NCI-H69 (cell line): ENCODE measurements at regions not wholly inside any gene's neighbourhood (a gene's known extent, or its start where the extent isn't known, plus 50 kb on each side); places are given as distances from the start of the nearest gene placed in this dataset.
A peak's percentile ranks its signal among the peaks of the same experiment; 100 is the strongest.

Experiments used
- DNase-seq: peaks from one replicate; lab custom pipeline; 2025; lab: John Stamatoyannopoulos, UW

DNA sequence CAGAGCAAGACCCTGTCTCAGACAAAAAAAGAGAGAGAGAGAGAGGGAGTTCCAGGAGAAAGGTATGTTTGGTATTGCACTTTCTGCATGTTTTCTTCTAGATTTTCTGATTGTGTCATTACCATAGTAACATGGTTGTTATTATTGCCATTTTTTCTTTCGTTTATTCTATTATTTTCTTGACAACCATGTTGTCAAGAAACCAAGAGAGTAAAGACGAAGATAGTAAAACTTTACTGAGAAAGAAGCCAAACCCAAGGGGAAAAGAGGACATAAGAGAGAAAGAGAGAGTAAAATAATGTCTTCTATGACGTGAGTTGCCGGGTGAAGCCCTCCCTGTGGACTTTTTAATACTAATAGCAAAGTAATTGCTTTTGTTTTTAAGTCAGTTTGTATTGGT is 1186.0 kb upstream of the SEL1L start:
- DNase-seq = no peak

DNA sequence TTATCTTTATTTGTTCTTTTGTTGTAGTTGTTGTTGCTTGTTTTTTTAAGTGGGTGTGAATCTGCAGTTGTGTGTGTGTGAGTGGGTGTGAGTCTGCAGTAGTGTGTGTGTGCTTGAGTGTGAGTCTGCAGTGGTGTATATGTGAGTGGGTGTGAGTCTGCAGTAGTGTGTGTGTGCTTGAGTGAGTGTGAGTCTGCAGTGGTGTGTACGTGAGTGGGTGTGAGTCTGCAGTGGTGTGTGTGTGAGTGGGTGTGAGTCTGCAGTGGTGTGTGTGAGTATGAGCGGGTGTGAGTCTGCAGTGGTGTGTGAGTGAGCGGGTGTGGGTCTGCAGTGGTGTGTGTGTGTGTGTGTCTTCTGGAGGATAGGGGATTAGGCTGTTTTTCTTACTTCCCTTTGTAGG is 1186.8 kb upstream of the SEL1L start:
- DNase-seq = no peak

DNA sequence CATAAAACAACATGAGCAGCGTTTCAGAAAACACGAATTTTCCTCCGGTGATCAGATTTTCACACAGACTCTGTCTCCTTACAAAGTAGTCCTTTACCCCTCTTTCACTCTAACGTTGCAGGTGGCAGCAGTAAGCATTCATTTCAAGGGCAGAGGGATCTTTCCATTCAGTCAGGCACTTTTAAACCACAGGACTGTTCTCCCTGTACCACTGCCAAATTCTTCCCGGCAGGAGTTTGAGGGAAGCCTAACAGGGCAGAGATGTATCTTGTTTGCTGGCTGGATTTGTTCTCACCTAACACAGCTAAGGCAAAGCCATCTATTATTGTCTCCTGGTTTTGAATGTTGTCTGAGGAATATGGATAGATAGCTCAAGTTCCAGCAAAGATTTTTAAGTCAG is 1187.3 kb upstream of the SEL1L start:
- peak; percentile 54 for DNase-seq

DNA sequence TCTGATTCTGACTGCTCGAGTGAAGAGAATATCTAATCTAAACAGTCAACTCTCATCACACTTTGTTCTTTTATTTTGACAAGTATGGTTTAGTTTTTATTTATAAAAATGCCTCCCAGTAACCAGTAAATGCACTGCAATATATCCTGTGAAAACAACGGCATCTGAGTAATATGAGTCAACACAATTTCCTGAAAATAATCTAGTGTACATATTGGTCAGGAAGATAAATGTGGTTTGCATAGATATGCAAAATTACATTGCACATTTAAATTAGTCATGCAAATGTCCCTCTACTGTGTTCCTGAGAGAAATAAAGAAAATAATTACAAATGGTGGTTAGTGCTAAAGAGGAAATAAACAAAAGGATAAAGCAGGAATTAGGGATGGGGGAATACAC is 1190.7 kb upstream of the SEL1L start:
- DNase-seq = no peak

DNA sequence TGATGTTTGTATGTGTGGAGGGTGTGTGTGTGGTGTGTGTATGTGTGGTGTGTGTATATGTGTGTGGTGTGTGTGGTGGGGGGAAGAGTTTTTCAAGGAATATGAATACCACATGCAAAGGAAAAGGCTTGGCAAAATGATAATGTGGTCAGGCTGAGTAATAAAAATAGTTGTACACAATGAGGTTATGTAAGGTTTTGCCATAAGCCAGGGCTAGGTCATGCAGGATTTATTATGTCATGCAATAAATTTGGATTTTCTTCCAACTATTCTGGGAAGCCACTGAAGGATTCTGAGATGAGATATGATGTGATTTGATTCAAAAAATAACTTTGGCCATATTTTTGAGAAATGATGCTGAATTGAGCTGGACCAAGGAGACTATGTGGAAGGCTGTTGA is 1191.6 kb upstream of the SEL1L start:
- DNase-seq = no peak

DNA sequence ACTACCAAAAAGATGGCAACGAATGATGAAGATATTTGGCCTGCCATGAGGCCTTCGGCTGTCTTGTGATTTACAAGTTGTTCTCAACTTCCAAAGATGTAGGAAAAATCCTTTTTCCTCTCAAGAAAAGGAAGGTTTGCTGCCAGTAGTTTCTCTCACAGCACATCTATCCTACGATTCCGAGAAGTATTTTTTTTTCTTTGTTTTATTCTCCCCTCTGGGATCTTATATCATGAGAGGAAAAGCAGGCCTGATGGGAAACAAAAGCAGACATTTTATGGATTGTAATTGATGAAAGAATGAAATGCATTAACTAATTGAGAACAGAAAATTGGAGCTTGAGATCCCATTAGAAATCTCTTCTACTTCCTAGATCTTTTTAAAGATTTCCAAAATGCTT is 1197.9 kb upstream of the SEL1L start:
- no peak for DNase-seq

DNA sequence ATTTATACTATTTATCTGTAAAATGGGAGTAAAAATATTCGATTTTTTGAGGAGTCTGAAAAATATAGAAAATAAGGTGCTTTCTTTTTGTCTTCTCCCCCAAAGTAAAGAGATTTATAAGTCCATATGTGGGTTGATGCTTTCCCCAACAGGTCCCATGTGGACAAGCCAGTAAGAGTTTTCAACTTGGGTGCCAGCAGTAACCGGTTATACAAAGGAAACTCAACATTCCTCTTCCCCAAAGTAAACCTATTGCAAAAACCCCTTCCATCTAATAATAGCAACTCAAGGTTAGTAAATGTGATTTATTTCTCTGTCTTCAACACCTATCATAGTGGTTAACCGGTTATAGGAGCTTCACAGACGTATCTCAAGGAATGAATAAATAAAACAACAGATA is 1206.9 kb upstream of the SEL1L start:
- no peak for DNase-seq

DNA sequence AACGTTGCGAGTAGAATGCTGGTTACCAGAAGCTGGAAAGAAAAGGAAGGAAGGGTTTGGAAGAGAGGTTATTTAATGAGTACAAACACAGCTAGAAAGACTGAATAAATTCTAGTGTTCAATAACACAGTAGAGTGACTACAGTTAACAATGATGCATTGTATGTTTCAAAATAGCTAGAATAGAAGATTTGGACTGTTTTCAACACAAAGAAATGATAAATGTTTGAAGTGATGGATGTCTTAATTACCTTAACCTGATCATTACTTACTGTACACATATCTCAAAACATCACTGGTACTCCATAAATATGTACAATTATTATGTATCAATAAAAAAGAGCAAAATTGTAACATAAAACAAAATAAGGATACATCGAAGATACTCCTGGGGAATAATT is 1221.8 kb upstream of the SEL1L start:
- DNase-seq = no peak

DNA sequence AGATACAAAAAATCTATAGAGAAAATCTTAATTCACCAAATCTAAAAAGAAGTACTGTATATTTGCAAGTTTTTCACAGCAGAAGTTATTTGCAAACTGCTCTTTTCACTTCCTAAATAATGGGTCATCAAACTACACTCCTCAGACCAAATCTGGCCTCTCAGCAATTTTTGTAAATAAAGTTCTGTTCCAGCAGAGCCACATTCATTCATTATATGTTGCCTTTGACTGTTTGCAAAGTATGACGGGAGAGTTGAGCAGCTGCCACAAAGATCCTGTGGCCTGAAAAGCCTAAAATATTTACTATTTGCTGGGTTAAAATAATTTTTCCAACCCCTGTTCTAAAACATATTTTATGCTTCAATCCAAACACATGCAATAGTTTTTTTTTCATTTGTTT is 1222.3 kb upstream of the SEL1L start:
- DNase-seq = peak; percentile 48

DNA sequence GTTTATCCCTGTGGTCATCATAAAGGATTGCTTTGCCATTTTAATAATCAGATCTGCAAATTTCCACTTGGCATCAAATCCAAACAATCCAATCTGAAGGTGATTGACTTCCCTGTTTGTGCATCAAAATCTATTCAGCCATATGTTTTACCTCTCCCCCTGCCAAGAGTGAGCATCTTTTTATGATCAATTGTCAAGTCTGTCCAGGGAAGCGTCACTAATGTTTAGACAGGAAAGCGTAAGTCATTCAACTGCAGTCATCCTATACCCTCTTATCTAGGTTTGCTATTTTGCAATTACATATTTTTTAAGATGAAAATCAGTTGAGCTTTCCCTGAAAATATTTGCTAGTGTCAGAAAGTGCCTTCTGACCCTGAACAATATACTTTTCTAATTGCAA is 1224.1 kb upstream of the SEL1L start:
- DNase-seq = peak; percentile 80

DNA sequence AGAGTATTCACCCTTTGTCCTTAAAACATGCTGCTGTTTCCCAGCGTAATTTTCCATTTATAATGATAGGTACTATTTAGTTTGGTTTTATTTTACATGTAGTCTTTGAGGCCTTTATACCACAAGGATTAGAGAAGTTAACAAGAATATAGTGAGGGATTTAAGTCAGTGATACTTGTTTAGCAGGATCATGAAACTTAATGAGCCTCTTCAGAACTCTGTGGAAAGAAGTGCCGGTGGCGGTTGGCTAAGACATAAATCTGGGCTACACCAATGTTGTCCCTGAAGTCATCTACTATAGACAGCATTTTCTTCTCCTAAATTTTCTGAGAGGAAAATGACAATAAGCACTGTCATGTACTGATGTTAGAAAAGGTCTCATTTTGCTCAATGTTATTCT is 1226.0 kb upstream of the SEL1L start:
- DNase-seq = no peak

DNA sequence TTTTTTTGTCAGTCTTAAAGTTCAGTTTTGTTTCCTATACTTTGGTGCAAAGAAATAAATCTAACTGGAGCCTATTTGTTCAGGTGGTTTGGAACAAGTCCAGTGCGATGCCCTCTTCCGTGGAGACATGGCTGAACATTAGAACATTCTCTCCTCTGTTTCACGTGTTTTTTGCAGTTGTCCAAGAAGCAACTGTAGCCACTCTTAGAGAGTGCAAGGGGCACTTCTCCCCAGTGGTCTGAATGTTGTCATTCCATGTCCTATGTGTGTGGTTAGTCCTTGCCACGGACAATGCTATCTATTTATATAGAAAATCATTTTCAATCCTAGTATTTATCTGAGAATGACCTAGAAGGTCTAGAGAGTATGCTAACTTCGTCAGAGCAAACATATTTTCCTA is 1232.5 kb upstream of the SEL1L start:
- DNase-seq = no peak

DNA sequence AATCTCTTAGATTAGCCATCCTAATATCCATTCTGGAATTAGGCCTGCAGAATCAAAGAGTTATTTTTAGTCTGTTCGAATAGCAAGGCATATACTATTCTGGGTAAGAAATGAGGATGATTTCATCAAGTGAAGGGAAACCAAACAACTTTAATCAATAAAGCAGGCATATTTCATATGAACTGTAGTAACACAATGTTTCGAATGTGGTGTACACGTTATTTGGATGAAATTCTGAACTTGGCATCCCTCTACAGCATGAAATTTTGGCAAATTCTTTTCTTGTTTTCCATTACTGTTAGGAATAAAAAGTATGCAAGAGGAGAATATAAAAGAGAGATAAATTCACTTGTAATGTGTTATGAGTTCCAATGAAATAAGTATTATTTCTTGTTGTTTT is 1233.3 kb upstream of the SEL1L start:
- no peak for DNase-seq

DNA sequence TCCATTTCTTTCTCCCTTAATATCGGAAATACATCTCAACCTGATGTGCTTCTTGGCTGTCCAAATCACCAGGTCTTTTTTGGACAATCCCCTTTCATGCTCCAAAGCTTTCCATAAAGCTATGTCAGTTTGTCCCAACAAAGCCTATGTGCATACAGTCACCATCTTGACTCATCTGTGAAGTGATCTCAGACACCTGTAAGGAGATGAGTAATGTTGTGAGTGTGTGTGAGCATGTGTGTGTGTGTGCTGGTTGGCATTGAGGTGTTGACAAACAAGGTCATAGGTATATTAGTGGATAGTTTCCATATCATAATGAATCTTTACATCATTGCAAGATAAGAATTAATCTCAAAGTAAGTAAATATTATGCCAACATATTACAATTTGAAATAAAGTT is 1243.3 kb upstream of the SEL1L start:
- DNase-seq = no peak

DNA sequence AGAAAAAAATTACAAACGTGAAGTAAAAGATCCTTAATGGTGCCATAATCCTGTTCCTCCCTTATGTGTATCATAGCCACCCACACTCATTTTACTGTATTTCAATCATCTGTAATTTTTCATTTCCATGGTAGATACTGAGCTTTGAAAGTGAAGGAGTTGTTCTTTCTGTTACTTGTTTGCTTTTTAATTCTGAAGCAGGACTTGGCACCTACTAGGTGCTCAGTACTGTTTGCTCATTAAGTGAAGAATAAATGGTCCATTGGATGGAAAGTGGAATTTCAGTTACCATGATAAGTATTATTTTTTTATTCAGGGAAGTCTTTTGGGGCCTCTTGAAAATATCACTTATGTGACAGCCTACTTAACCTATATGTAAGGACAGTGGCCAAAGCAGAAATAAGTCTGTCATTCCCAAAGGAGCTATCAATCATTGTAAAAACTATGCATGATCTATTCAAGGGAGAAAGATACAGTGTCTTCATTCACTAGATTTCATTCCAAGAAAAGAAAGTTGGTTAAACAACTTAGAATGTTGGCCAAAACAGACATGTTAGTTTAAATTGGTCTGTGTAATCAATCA is 1244.4 kb upstream of the SEL1L start:
- DNase-seq = no peak

DNA sequence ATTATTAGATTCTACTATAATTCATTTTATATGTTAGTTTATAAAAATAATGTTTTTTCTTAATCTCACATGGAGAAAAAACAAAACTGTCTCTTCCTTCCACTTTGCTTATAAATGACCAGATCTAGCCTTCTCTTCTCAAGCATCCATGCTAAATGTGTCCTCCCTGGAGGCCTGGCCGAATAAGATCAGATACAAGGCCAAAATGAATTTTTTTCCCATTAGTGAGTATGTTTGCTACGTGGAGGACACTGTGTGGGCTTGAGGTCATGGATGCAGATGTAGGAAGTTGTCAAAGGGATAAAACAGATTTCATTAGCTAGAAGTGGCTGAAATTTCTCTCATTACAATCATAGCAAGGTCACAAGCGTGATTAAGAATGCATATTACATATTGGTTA is 1244.9 kb upstream of the SEL1L start:
- no peak for DNase-seq

DNA sequence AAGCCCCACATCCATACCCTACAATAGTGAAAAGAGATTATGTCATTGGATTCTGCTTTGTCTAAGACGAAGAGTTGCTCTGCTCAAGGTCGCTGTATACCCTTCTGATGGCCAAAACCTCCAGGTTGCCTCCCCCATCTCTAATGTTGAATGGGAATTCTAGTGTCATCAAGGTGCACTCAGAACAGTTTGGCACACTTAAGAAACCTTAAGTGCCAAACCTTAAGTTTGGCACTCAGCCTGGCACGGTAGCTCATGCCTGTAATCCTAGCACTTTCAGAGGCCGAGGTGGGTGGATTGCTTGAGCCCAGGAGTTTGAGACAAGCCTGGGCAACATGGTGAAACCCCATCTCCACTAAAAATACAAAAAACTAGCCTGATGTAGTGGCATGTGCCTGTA is 1245.6 kb upstream of the SEL1L start:
- no peak for DNase-seq

DNA sequence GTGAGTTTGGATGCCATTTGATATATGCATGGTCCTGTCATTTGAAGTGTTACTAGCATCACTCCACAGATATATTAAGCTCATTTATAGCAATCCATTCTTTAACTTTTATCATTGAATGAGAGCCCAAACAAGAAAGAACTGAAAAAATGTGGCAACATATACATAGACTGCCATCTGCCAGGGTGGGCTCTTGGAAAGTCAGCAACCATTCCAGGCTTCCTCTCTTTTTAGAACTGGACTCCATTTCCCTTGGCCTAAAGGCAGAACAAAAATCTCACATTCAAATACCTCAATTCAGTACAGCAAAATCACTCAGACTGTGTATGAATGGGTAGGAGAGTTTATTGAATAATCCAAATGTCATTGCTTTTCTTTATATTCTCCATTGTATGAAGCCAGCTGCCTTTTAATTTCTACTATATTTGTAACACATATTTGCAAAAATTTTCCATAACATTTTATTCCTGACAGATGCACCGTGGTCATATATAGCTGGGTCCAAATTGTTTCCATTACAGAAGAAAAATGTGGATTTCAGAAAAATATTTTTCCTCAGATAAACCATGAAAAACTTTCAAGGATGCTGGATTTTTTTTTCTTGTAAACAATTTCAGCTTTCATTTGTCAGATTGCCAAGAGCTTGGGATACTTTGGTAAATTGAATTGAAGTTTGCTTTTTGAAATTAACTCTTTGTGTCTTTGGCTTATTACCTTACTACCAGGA is 1252.3 kb upstream of the SEL1L start:
- DNase-seq = no peak

DNA sequence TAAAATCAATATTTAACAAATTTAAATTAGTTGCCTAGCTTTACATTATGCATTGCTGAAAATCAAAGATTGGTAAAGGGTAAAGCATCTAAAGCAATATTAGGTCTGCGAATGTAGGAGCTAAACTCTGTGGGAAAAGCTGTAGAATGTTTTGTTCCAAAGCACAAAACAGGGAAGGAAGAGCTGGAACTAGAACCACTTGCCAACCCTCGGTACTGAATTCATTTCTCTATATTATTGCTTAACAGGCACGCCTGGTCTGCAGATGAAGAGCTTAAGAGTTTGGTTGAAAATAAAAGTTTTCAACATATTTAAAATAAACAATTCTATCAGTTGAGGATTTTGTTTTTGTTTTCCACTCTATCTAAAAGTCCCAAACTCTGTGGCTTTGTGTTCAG is 1252.8 kb upstream of the SEL1L start:
- DNase-seq = no peak

DNA sequence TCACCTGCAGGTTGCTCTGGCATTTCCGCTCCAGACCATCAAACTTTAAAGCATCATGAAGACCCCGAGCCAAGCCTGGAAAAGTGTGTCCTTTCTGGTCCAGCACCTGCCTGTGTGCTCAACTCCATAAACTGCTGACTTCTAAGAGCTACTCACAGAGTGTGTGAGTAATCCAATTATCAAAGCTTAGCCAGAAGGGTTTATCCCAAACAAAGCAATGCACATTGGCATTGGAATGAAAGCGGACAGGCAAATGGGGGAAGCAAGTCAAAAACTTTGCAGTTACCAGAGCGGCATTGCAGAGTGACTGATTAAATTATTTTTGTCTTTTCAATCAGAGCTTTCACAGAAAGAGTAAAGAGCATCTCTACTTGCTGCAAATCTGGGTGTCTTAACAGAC is 1262.4 kb upstream of the SEL1L start:
- DNase-seq = peak; percentile 29

DNA sequence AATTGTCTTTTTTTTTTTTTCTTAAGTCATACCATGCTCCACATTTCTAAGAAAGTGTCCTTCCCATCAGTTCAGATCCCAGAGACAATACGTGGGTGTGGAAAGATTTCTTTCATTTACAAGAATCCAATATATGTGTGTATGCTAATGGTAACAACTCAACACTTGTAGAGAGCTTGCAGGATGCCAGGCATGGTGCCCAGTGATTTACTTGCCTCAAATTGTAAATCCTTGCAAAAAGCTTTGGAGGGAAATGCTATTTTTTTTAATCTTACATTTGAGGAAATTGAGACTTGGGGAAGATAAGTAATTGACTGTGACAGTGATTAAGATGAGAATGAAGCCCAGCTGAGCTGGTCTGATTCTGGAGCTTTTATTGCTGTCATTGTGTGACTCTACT is 1264.6 kb upstream of the SEL1L start:
- no peak for DNase-seq

DNA sequence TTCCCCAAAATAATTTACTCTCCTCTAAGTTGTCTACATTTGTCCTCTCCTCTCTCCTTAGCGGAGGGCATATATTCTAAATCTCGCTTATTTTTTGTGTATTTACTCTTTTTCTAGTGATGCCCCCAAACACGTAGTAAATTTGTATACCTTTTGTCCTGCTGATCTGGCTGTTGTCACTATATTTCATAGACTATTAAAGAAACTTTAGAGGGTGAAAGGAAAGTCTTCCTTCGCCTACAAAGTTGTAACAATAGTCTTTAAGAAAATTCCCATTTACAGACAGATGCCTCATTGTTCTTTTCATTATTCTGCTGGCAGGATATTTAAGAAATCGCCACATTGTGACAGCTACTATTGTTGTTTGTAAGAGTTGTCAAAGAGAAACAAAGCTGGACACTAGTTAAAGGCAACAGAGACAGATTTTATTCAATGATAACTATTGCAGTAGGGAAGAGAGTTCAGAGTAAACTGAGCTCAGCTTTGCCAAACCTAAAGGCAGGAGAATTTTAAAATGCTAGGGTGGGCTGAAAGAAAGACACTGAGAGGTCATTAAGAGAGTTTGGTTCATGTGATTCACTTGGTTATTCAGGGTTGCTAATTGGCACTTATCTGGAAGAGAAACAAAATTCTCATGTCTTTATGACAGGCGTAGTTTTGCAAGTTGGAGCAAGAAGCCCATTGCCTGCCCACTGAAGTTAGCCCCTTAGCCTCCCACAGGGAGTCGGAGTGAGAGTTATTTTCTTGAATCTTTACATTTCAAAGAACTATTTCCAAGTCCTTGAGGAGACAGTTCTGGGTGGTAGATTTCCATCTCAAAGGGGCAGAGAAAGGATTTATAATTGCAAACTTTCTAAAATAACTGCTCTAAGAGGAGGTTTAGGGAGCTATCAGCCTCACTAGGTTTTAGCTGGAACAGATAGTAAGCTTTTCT is 1272.5 kb upstream of the SEL1L start:
- no peak for DNase-seq

DNA sequence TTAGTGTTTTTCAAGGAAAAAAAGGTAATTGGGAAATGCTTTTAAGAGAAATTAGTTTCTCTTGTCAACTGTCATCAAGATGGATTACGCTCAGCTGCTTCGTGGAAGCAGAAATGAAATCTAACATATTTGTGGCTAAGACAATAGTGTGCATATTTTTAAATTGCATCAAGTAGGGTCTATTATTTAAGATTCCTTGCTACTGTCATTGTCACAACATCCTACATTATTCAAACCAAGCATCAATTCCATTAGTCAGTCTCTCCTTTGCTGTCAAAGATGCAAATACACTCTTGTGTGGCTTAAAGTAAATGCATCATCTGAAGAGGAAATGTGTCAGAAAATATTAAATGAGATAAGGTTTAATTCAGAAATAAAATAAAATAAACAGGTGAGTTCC is 1277.6 kb upstream of the SEL1L start:
- no peak for DNase-seq
